Middle frontal gyrus (tissue), 1 donor: ENCODE measurements at regions not wholly inside any gene's neighbourhood (a gene's known extent, or its start where the extent isn't known, plus 50 kb on each side); places are given as distances from the start of the nearest gene placed in this dataset.
"Not testable (repeated sequence)": the region's sequence is repeated elsewhere in the genome, so short reads cannot be mapped to it uniquely, and the experiment has no call there.

Experiments used
- DNase-seq: peaks from one replicate; pipeline ENCODE4 v3.0.0-alpha.2; 2015; ENCODE audit warnings: low spot score; ENCODE audit errors: extremely low spot score

- DNase-seq = no peak
Measured at GRCh38 chr21:38914528-38915293, 109.0 kb downstream of the ETS2 start.

- DNase-seq = no peak
Measured at GRCh38 chr21:38913893-38914527, 108.3 kb downstream of the ETS2 start.

DNA sequence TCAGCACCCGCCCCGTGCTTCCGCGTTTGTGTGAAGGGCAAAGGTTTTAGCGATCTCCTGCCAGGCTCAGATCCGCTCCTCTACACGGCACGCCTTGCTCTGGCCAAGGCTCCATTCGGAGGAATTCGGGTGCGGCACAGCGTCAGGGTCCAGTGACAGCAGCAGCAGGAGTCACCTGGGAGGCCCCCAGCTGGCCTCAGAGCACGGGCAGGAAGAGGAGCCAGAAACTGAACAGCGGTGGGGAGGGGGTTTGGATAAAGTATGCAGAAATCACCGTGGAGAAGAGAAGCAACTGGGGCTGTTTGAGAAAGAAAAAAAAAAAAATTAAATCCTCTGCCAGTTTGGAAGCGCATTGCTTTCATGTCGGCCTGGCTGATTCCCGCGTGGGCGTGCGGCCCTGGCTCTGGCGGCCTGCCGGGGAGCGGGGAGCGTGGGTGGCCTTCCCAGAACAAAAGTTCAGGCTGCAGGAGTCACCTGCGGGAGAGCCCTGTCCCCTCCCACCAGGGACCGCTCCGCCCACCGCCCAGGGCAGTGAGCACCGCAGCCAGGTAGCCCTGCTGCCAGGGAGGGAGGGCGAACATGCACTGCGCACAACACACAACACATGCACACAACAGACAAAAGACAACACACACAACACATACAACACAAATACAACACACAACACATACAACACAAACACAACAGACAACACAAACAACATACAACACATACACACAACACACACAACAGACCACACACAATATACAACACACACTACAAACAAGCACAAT lies 107.6 kb downstream of the ETS2 start:
- DNase-seq = no peak

GRCh38 chr21:38912789-38913119 lies 107.0 kb downstream of the ETS2 start:
- DNase-seq = no peak

GRCh38 chr21:38912102-38912629 lies 106.4 kb downstream of the ETS2 start:
- no peak for DNase-seq

DNA sequence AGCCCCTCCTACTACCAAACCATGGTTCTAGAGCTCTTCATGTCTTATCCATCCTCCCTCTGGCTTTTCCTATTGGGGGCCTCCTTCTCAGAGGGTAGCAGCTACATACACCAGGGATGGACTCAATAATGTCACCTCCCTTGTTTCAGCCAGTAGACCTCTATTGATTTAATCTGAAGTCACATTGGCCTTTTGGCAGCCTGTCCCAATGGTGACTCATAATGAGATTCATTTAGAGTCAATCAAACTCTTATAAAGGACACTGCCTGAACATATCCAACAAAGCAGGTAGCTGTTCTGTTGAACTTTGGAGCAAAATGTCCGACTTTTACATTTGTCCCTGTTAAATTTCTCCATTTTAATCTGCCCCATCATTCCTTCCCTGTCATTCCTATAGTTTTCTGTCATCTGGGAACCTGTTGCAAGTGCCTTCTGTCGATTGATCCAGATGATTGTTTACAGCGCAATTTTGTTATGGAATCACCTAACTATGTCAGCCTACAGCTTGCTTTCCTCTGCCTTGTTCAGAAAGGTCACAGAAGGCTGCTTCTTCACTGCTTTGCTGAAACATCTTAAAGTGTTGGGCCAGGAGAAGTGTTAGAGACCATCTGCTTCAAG lies 105.9 kb downstream of the ETS2 start:
- DNase-seq = no peak

GRCh38 chr21:38910390-38911067 lies 104.8 kb downstream of the ETS2 start:
- no peak for DNase-seq

- no peak for DNase-seq
Measured at GRCh38 chr21:38909929-38910328, 104.2 kb downstream of the ETS2 start.

DNA sequence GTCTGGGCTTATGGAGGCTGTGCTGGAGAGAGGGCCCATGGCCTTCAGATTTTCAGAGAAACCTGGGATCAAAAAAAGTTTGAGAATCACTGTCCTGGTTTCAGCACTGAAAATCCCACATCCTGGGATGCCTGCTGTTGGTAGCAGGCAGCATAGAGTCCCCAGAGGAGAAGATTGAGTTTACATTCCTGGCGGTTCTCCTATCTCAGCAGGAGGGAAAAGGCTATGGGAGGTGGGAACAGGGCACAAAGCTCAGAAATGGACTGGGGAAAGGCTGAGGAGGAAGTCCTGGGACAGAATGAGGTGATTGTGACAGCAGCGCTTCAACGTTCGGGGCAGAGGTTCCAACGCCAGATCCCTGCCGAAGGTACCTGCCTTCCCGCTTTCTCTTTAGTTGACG lies 103.4 kb downstream of the ETS2 start:
- DNase-seq = no peak

GRCh38 chr21:38908537-38908936 lies 102.8 kb downstream of the ETS2 start:
- DNase-seq = no peak

GRCh38 chr21:38905752-38906151 lies 100.0 kb downstream of the ETS2 start:
- no peak for DNase-seq

DNA sequence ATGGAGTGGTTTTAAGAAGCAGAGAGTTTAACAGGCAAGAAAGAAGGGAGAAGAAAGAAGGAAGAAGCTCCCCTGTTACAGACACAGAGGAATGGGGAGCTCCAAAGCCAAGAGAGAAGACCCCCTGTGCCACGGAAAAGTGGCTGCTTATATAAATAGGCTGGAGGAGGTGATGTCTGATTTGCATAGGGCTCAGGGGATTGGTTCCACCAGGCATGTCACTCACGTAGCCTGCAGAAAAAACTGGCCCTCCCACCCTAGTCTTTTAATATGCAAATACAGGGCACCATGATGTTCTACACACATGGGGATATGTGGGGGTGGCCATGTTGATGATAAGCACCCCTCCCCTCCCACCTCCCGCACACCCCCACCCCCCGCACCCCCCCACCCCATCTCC lies 99.6 kb downstream of the ETS2 start:
- no peak for DNase-seq

DNA sequence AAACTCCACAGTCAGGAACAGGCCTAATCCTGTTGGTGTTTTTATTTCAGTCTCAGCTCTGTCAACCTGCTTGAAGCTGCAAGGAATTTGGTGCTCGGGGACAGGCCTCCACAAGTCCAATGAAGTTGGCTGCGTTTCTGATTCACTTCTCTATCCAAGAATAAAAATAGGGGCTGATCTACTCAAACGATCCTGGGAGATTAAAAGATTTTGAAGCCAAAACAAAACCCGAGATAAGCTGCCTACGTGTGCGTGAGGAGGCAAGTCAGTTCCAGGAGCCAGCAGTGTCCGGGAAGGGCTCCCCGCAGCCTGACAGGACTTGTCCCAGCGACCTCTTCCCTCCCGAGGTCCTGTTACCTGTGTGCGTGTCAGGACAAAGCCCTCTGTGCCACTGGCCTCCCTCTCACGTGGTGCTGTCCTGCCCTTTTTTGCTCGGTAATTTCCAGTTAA lies 98.0 kb downstream of the ETS2 start:
- no peak for DNase-seq

GRCh38 chr21:38902608-38903445 lies 97.1 kb downstream of the ETS2 start:
- DNase-seq = no peak

GRCh38 chr21:38900499-38900898 lies 94.8 kb downstream of the ETS2 start:
- DNase-seq = no peak

DNA sequence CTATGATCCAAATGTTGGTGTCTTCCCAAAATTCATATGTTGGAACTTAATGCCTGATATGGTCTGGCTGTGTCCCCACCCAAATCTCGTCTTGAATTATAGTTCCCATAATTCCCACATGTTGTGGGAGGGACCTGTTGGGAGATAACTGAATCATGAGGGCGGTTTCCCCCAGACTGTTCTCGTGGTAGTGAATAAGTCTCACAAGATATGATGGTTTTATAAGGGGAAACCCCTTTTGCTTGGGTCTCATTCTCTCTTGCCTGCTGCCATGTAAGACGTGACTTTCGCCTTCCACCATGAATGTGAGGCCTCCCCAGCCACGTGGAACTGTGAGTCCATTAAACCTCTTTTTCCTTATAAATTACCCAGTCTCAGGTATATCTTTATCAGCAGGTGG lies 94.3 kb downstream of the ETS2 start:
- not testable (repeated sequence) for DNase-seq

DNA sequence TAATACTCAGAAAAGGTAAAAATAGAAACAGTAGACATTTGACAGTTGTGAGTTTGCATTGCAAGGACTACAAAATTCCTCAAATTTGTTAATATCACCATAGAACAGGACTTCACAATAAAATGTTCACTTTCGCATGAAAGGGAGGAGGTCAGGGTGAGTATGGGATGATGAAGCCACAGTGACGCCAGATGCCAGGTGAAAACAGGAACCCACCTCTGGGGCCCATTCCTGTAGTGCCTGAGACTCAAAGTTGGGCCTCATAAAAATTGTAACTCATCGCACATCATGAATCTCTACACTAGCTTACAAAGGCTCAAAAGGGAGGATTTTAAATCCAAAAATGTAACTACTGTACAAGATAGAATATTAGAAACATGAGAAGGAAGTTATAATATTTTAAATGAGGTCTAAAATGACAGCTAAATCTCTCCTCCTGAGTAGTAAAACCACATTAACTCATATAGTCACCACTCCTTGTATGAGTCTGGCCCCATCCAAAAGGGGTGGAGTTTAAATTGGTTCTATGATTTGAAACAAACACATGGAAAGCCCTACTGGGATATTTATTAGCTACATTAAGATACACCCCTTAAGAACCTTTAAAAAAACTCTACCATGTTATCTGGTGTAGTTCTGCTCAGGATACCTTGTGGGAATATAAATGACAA lies 93.7 kb downstream of the ETS2 start:
- no peak for DNase-seq

DNA sequence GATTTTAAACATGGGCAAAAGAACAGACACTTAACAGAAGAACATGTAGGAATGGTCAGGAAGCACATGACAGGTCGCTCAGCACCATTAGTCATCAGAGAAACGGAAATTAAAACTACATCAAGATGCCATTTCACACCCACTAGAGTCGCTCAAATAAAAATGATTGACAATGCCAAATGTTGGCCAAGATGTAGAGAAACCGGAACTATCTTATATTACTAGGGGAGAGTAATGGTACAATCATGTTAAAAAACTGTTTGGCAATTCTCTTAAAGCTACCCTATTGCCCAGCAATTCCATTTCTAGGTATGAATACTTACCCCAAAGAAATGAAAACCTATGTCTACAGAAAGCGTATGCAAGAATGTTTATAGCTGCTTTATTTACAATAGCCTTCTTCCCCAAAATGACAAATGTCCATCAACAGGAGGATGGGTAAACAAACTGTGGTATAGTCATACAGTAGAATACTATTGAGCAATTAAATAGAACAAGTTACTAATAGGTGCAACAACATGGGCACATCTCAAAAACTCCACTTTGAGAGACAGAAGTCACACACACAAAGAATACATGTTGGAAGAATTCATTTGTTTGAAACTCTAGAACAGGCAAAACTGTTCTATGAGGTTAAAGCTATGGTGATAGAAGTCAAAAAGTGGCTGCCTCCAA lies 92.8 kb downstream of the ETS2 start:
- no peak for DNase-seq
